HCT116 (cell line): ENCODE measurements at regions not wholly inside any gene's neighbourhood (a gene's known extent, or its start where the extent isn't known, plus 50 kb on each side); places are given as distances from the start of the nearest gene placed in this dataset.

Source experiments
- ATAC-seq: fragments of 200-7000 bp; cut with Tn5 transposase; 2 replicates; pipeline ENCODE4 v1.9.1; 2020; ENCODE audit warnings: mild to moderate bottlenecking, moderate library complexity
- BruUV-seq: library from RNA; stranded (reverse); fragments of 400-500 nt; replicated peaks from 2 replicates; lab custom pipeline; 2021; lab: Mats Ljungman, UMichigan
- CTCF ChIA-PET: fragments of 300-600 bp; sonication (Branson Sonifier 250); formaldehyde crosslinking; loops from one replicate; lab custom pipeline; 2021; ENCODE audit warnings: antibody characterized with exemption; lab: Charles Lee
- POLR2A ChIA-PET: fragments of 300-600, 350-600 bp; sonication (Branson Sonifier 250); formaldehyde crosslinking; loops from one replicate; lab custom pipeline; 2021; ENCODE audit warnings: antibody characterized with exemption; lab: Charles Lee
- RAD21 ChIA-PET, 2 experiments: fragments of 300-600 bp; sonication (Branson Sonifier 250); formaldehyde crosslinking; loops; one replicate each; lab custom pipeline; 2023; ENCODE audit warnings: low total read pairs in 2 of 2; ENCODE audit not compliant: uncharacterized antibody in 2 of 2, unreplicated experiment in 2 of 2, low non-redundant PET in 1 of 2; lab: Charles Lee
- DNase-seq: peaks from one replicate; pipeline ENCODE4 v3.0.0-alpha.2; 2010; ENCODE audit warnings: low read depth, low spot score
- H2AFZ ChIP-seq: fragments of 200-600 bp; shearing (Covaris generic), sonication (generic); 2 replicates; pipeline ENCODE4 v1.6.1; 2017; ENCODE audit warnings: low read depth, mixed run types, mixed read lengths, antibody characterized with exemption, low read length; ENCODE audit not compliant: poor library complexity, severe bottlenecking
- H3K27ac ChIP-seq: 2 replicates; pipeline ENCODE4 v1.5.1; 2012; ENCODE audit warnings: low read depth, low read length
- H3K27me3 ChIP-seq: fragments of 200-600 bp; sonication (generic); 2 replicates; pipeline ENCODE4 v1.6.1; 2016; ENCODE audit warnings: mixed run types, low read length, mixed read lengths; ENCODE audit not compliant: insufficient read depth
- H3K36me3 ChIP-seq, 2 experiments: fragments of 200-500 bp in 1 of 2; fragments of 200-600 bp in 1 of 2; sonication (Bioruptor generic) in 1 of 2; sonication (generic) in 1 of 2; 2 replicates each; pipeline versions ENCODE4 v1.5.1 to v1.6.1; 2014 to 2016; ENCODE audit warnings: low read length in 2 of 2, inconsistent platforms in 1 of 2, mixed read lengths in 1 of 2, mixed run types in 1 of 2; ENCODE audit not compliant: insufficient read depth in 2 of 2, control insufficient read depth in 1 of 2
- H3K4me1 ChIP-seq, 2 experiments: fragments of 200-600 bp in 1 of 2; sonication (generic) in 1 of 2; 2 replicates each; pipeline versions ENCODE4 v1.5.1 to v1.6.1; 2012 to 2017; ENCODE audit warnings: low read length in 2 of 2, inconsistent platforms in 1 of 2, mild to moderate bottlenecking in 1 of 2, mixed read lengths in 1 of 2, mixed run types in 1 of 2, moderate library complexity in 1 of 2; ENCODE audit not compliant: insufficient read depth in 2 of 2, control insufficient read depth in 1 of 2
- H3K4me2 ChIP-seq: fragments of 200-600 bp; sonication (generic); 2 replicates; pipeline ENCODE4 v1.6.1; 2017; ENCODE audit warnings: mixed run types, low read length, mixed read lengths
- H3K4me3 ChIP-seq, 2 experiments: fragments of 200-600 bp in 1 of 2; sonication (generic) in 1 of 2; replicated peaks in 1 of 2; 2 replicates each; pipeline ENCODE4 v1.5.1; 2011 to 2016; ENCODE audit warnings: low read length in 2 of 2, control low read depth in 1 of 2, low read depth in 1 of 2, mild to moderate bottlenecking in 1 of 2, mixed read lengths in 1 of 2, mixed run types in 1 of 2
- H3K79me2 ChIP-seq: fragments of 200-600 bp; sonication (generic); 2 replicates; pipeline ENCODE4 v1.6.1; 2017; ENCODE audit warnings: mild to moderate bottlenecking, mixed run types, low read length, moderate library complexity, mixed read lengths; ENCODE audit not compliant: insufficient read depth
- H3K9ac ChIP-seq: fragments of 200-600 bp; sonication (generic); 2 replicates; pipeline ENCODE4 v1.6.1; 2016; ENCODE audit warnings: low read length, mixed read lengths
- H3K9me2 ChIP-seq: fragments of 200-600 bp; sonication (generic), shearing (Covaris generic); 2 replicates; pipeline ENCODE4 v1.6.1; 2017; ENCODE audit warnings: mixed run types, mild to moderate bottlenecking, moderate library complexity; ENCODE audit not compliant: insufficient read depth
- H3K9me3 ChIP-seq, 2 experiments: fragments of 200-500 bp in 1 of 2; fragments of 200-600 bp in 1 of 2; sonication (Bioruptor generic) in 1 of 2; sonication (generic) in 1 of 2; 2 replicates each; pipeline ENCODE4 v1.6.1; 2014 to 2017; ENCODE audit warnings: low read length in 2 of 2, mixed read lengths in 2 of 2, inconsistent platforms in 1 of 2, low read depth in 1 of 2, mild to moderate bottlenecking in 1 of 2, mixed run types in 1 of 2, moderate library complexity in 1 of 2; ENCODE audit not compliant: control insufficient read depth in 1 of 2, insufficient read depth in 1 of 2
- H4K20me1 ChIP-seq: fragments of 200-600 bp; sonication (generic), shearing (Covaris generic); 2 replicates; pipeline ENCODE4 v1.6.1; 2017; ENCODE audit warnings: mixed run types, mild to moderate bottlenecking, moderate library complexity; ENCODE audit not compliant: insufficient read depth
- EGR1 ChIP-seq: IDR thresholded peaks from 2 replicates; pipeline ENCODE4 v1.6.1; 2012; ENCODE audit warnings: low read depth
- EZH2 ChIP-seq: fragments of 200-600 bp; sonication (generic); IDR thresholded peaks from 2 replicates; pipeline ENCODE4 v1.6.1; 2017; ENCODE audit warnings: antibody characterized with exemption, mixed run types
- FOSL1 ChIP-seq: IDR thresholded peaks from 2 replicates; pipeline ENCODE4 v1.6.1; 2012; ENCODE audit warnings: low read depth
- JUND ChIP-seq: IDR thresholded peaks from 2 replicates; pipeline ENCODE4 v1.6.1; 2012
- POLR2A ChIP-seq: IDR thresholded peaks from 2 replicates; pipeline ENCODE4 v1.7.0; 2011; ENCODE audit warnings: borderline replicate concordance; ENCODE audit not compliant: insufficient read depth, insufficient read length; ENCODE audit errors: extremely low read depth
- TCF7L2 ChIP-seq: IDR thresholded peaks from 2 replicates; pipeline ENCODE4 v1.7.0; 2011; ENCODE audit warnings: borderline replicate concordance, inconsistent platforms; ENCODE audit not compliant: insufficient read depth, insufficient read length; ENCODE audit errors: extremely low read depth
- intact Hi-C: fragments of 100-400 bp; cut with micrococcal nuclease; formaldehyde crosslinking; loops from 2 replicates; pipeline ENCODE4 v1.10.0; 2022
- TF ChIP-seq, protein P1 (sequence below): IDR thresholded peaks from 2 replicates; pipeline ENCODE4 v1.6.1; 2012; ENCODE audit warnings: low read depth
- TF ChIP-seq, protein P2 (sequence below): IDR thresholded peaks from 2 replicates; pipeline ENCODE4 v1.6.1; 2012

- Histone ChIP-seq H3K9me2 (no peaks in the 10 kb centered on the region), H3K27ac (no peak overlapping the region), H3K36me3 (no peaks in the 10 kb centered on the region), H4K20me1 (no peaks in the 10 kb centered on the region; the same call in 1 of the 2 replicates), H3K4me2 (no peak overlapping the region), H2AFZ (no peak overlapping the region), H3K9ac (no peak overlapping the region), H3K79me2 (no peaks in the 10 kb centered on the region), H3K27me3 (no peaks in the 10 kb centered on the region), H3K4me1 (no peaks in the 10 kb centered on the region), H3K4me3 (no peak overlapping the region), H3K9me3 (peaks cover 0 to 3% of the 10 kb centered on the region in 2 experiments; a peak in 2 of 4 replicates)
- DNase-seq (no peak), ATAC-seq (no peak)
- POLR2A ChIA-PET = no interaction called here
- TF ChIP-seq, protein P1, sequence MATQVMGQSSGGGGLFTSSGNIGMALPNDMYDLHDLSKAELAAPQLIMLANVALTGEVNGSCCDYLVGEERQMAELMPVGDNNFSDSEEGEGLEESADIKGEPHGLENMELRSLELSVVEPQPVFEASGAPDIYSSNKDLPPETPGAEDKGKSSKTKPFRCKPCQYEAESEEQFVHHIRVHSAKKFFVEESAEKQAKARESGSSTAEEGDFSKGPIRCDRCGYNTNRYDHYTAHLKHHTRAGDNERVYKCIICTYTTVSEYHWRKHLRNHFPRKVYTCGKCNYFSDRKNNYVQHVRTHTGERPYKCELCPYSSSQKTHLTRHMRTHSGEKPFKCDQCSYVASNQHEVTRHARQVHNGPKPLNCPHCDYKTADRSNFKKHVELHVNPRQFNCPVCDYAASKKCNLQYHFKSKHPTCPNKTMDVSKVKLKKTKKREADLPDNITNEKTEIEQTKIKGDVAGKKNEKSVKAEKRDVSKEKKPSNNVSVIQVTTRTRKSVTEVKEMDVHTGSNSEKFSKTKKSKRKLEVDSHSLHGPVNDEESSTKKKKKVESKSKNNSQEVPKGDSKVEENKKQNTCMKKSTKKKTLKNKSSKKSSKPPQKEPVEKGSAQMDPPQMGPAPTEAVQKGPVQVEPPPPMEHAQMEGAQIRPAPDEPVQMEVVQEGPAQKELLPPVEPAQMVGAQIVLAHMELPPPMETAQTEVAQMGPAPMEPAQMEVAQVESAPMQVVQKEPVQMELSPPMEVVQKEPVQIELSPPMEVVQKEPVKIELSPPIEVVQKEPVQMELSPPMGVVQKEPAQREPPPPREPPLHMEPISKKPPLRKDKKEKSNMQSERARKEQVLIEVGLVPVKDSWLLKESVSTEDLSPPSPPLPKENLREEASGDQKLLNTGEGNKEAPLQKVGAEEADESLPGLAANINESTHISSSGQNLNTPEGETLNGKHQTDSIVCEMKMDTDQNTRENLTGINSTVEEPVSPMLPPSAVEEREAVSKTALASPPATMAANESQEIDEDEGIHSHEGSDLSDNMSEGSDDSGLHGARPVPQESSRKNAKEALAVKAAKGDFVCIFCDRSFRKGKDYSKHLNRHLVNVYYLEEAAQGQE = no peak
- TF ChIP-seq EGR1 = no peak
- TF ChIP-seq FOSL1 = no peak
- TF ChIP-seq POLR2A = no peak
- TF ChIP-seq TCF7L2 = no peak
- no peak for TF ChIP-seq EZH2
- no peak for TF ChIP-seq JUND
- TF ChIP-seq, protein P2, sequence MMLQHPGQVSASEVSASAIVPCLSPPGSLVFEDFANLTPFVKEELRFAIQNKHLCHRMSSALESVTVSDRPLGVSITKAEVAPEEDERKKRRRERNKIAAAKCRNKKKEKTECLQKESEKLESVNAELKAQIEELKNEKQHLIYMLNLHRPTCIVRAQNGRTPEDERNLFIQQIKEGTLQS = no peak
- RAD21 ChIA-PET = no interaction called here
- intact Hi-C loops = no loop called here
- BruUV-seq = no TSS peak
- CTCF ChIA-PET = no interaction called here
These were observed 305.5 kb upstream of the NRG3 start for GRCh38 chr10:81569488-81569887.
